Naive thymus-derived CD4-positive, alpha-beta T cell (primary cell): ENCODE measurements at regions not wholly inside any gene's neighbourhood (a gene's known extent, or its start where the extent isn't known, plus 50 kb on each side); places are given as distances from the start of the nearest gene placed in this dataset.

Source experiments
- ATAC-seq: fragments of 150-1000 bp; cut with Tn5 transposase; 2 replicates; pipeline ENCODE4 v1.10.0; 2021; ENCODE audit warnings: mild to moderate bottlenecking, moderate library complexity
- CTCF ChIA-PET: fragments of 350-600 bp; sonication (Branson Sonifier 250); formaldehyde crosslinking; loops from one replicate; lab custom pipeline; 2021; ENCODE audit warnings: antibody characterized with exemption; lab: Charles Lee
- POLR2A ChIA-PET: fragments of 350-600 bp; sonication (Branson Sonifier 250); formaldehyde crosslinking; loops from one replicate; lab custom pipeline; 2021; ENCODE audit warnings: antibody characterized with exemption, inconsistent platforms; lab: Charles Lee
- DNase-seq, 9 donors: peaks; one replicate each; pipeline versions ENCODE4 v3.0.0 to v3.0.0-alpha.2; 2020 to 2022; ENCODE audit warnings: mixed read lengths in 1 of 9
- H3K27ac ChIP-seq: one replicate; pipeline ENCODE4 v1.7.0; 2013; ENCODE audit warnings: mild to moderate bottlenecking, low read depth, low read length, moderate library complexity
- H3K27me3 ChIP-seq, 2 donors: one replicate each; pipeline ENCODE4 v1.7.0; 2013; ENCODE audit warnings: low read length in 2 of 2, mild to moderate bottlenecking in 2 of 2, moderate library complexity in 2 of 2; ENCODE audit not compliant: control insufficient read depth in 2 of 2, insufficient read depth in 2 of 2
- H3K36me3 ChIP-seq, 3 experiments: 1 replicate in 2 of 3; 2 replicates in 1 of 3; pipeline ENCODE4 v1.7.0; 2013; ENCODE audit warnings: low read length in 3 of 3, mild to moderate bottlenecking in 3 of 3, moderate library complexity in 1 of 3; ENCODE audit not compliant: insufficient read depth in 3 of 3, control insufficient read depth in 2 of 3
- H3K4me1 ChIP-seq, 2 donors: one replicate each; pipeline ENCODE4 v1.7.0; 2013; ENCODE audit warnings: low read length in 2 of 2, mild to moderate bottlenecking in 2 of 2, moderate library complexity in 1 of 2; ENCODE audit not compliant: control insufficient read depth in 2 of 2, insufficient read depth in 2 of 2
- H3K4me3 ChIP-seq: 2 replicates; pipeline ENCODE4 v1.7.0; 2013; ENCODE audit warnings: mild to moderate bottlenecking, low read length
- H3K9me3 ChIP-seq, 3 experiments: 1 replicate in 2 of 3; 2 replicates in 1 of 3; pipeline ENCODE4 v1.7.0; 2013; ENCODE audit warnings: low read length in 3 of 3; ENCODE audit not compliant: control insufficient read depth in 2 of 3
- H3K27ac Mint-ChIP-seq, 9 donors: one replicate each; pipeline ENCODE4 v1.8.0; 2020 to 2022; ENCODE audit warnings: mixed read lengths in 9 of 9, mild to moderate bottlenecking in 8 of 9, moderate library complexity in 5 of 9, inconsistent platforms in 2 of 9
- H3K27me3 Mint-ChIP-seq, 5 donors: one replicate each; pipeline ENCODE4 v1.8.0; 2021 to 2022; ENCODE audit warnings: mixed read lengths in 5 of 5, mild to moderate bottlenecking in 1 of 5
- H3K36me3 Mint-ChIP-seq, 5 donors: one replicate each; pipeline ENCODE4 v1.8.0; 2020 to 2022; ENCODE audit warnings: mixed read lengths in 5 of 5, mild to moderate bottlenecking in 3 of 5, inconsistent platforms in 1 of 5
- H3K4me1 Mint-ChIP-seq, 7 donors: one replicate each; pipeline ENCODE4 v1.8.0; 2020 to 2022; ENCODE audit warnings: mixed read lengths in 7 of 7, mild to moderate bottlenecking in 3 of 7, inconsistent platforms in 1 of 7
- H3K4me3 Mint-ChIP-seq, 10 donors: one replicate each; pipeline ENCODE4 v1.8.0; 2020 to 2022; ENCODE audit warnings: mild to moderate bottlenecking in 10 of 10, mixed read lengths in 10 of 10, moderate library complexity in 6 of 10, inconsistent platforms in 2 of 10
- H3K9me3 Mint-ChIP-seq, 11 donors: one replicate each; pipeline ENCODE4 v1.8.0; 2020 to 2022; ENCODE audit warnings: mixed read lengths in 11 of 11, mild to moderate bottlenecking in 4 of 11, inconsistent platforms in 1 of 11, moderate library complexity in 1 of 11
- intact Hi-C, 2 donors: fragments of 100-400 bp; cut with micrococcal nuclease; formaldehyde crosslinking; loops; one replicate each; pipeline ENCODE4 v1.15.1; 2023

DNA sequence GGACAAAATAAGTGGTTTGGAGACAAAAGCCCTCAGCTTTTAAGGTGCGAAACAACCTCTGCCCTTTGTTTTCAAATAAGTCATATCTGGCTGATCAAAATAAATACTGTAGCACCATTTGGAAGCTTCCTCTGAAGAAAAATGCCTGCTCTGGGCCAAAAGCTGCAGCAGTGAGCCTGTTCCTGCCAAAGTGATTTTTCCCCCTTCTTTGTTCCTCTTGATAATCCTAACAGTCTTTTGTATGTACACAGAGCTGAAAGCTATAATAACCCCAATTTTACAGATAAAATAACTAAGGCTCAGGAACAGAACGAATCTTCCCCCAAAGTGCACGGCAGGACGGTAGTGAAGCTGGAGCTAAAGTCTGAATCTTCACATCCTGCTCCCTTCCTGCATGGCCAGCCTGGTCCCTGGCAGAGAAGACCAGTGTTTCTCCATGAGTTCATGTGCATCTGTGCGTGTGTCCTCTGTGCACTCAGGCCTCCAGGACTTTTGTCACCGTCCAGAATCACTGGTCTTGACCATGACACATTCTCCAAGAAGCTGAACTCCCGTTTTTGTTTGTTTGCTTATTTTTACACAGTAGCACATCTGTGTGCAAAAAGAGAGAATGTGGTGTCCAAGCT is 2114.1 kb upstream of the PIK3C3 start:
- H3K4me1 Mint-ChIP-seq: no peaks in the 10 kb centered on the region
- POLR2A ChIA-PET: no interaction called here
- peaks cover 0 to 12% (median 0%) of the 10 kb centered on the region in 11 donors for H3K9me3 Mint-ChIP-seq
- Histone ChIP-seq H3K4me3 (no peak overlapping the region), H3K27me3 (no peaks in the 10 kb centered on the region), H3K27ac (no peak overlapping the region), H3K36me3 (no peaks in the 10 kb centered on the region), H3K9me3 (no peaks in the 10 kb centered on the region), H3K4me1 (no peaks in the 10 kb centered on the region)
- DNase-seq (no peak), ATAC-seq (no peak)
- H3K36me3 Mint-ChIP-seq: peaks cover 0 to 3% (median 0%) of the 10 kb centered on the region in 5 donors
- H3K27me3 Mint-ChIP-seq: peaks cover 6 to 26% (median 11%) of the 10 kb centered on the region in 5 donors
- no peak overlapping the region for H3K27ac Mint-ChIP-seq
- intact Hi-C loops: loop anchor here in 1 of 2 donors (10.0 kb wide), 1 partner anchor 64 kb away; no protein-coding TSS in a partner anchor
- CTCF ChIA-PET: no interaction called here
- no peak overlapping the region for H3K4me3 Mint-ChIP-seq

GRCh38 chr18:39840406-39840805 is 2114.6 kb upstream of the PIK3C3 start:
- H3K4me1 Mint-ChIP-seq: no peaks in the 10 kb centered on the region
- ATAC-seq: no peak
- H3K36me3 Mint-ChIP-seq: peaks cover 0 to 3% (median 0%) of the 10 kb centered on the region in 5 donors
- no peak overlapping the region for H3K4me3 Mint-ChIP-seq
- H3K27ac Mint-ChIP-seq: no peak overlapping the region
- Histone ChIP-seq H3K9me3 (no peaks in the 10 kb centered on the region), H3K27ac (no peak overlapping the region), H3K27me3 (no peaks in the 10 kb centered on the region), H3K36me3 (no peaks in the 10 kb centered on the region), H3K4me3 (no peak overlapping the region), H3K4me1 (no peaks in the 10 kb centered on the region)
- ChIA-PET CTCF (no interaction called here), POLR2A (no interaction called here)
- intact Hi-C loops: loop anchor here in 1 of 2 donors (10.0 kb wide), 1 partner anchor 64 kb away; no protein-coding TSS in a partner anchor
- peaks cover 0 to 12% (median 0%) of the 10 kb centered on the region in 11 donors for H3K9me3 Mint-ChIP-seq
- H3K27me3 Mint-ChIP-seq: peaks cover 6 to 26% (median 11%) of the 10 kb centered on the region in 5 donors
- no peak for DNase-seq

- Histone ChIP-seq H3K36me3 (no peaks in the 10 kb centered on the region), H3K27ac (no peak overlapping the region), H3K4me1 (no peaks in the 10 kb centered on the region), H3K27me3 (no peaks in the 10 kb centered on the region), H3K4me3 (no peak overlapping the region), H3K9me3 (no peaks in the 10 kb centered on the region)
- no peak overlapping the region for H3K4me3 Mint-ChIP-seq
- ChIA-PET CTCF (no interaction called here), POLR2A (no interaction called here)
- H3K27ac Mint-ChIP-seq: no peak overlapping the region
- peaks cover 0 to 12% (median 0%) of the 10 kb centered on the region in 11 donors for H3K9me3 Mint-ChIP-seq
- no peaks in the 10 kb centered on the region for H3K4me1 Mint-ChIP-seq
- intact Hi-C loops: loop anchor here in 1 of 2 donors (10.0 kb wide), 1 partner anchor 65 kb away; no protein-coding TSS in a partner anchor
- ATAC-seq: no peak
- H3K36me3 Mint-ChIP-seq: peaks cover 0 to 3% (median 0%) of the 10 kb centered on the region in 5 donors
- DNase-seq: no peak
- peaks cover 6 to 26% (median 11%) of the 10 kb centered on the region in 5 donors for H3K27me3 Mint-ChIP-seq
Observed at GRCh38 chr18:39839782-39840181, 2115.3 kb upstream of the PIK3C3 start.

- H3K4me3 ChIP-seq: no peak overlapping the region
- H3K9me3 Mint-ChIP-seq: peaks cover 0 to 12% (median 0%) of the 10 kb centered on the region in 11 donors
- intact Hi-C loops: no loop called here
- H3K4me1 ChIP-seq: no peaks in the 10 kb centered on the region
- ATAC-seq: no peak
- CTCF ChIA-PET: no interaction called here
- H3K27ac ChIP-seq: no peak overlapping the region
- no peak overlapping the region for H3K27ac Mint-ChIP-seq
- DNase-seq: no peak
- H3K36me3 ChIP-seq: no peaks in the 10 kb centered on the region
- peaks cover 6 to 26% (median 11%) of the 10 kb centered on the region in 5 donors for H3K27me3 Mint-ChIP-seq
- POLR2A ChIA-PET: no interaction called here
- H3K4me1 Mint-ChIP-seq: no peaks in the 10 kb centered on the region
- H3K9me3 ChIP-seq: no peaks in the 10 kb centered on the region
- peaks cover 0 to 3% (median 0%) of the 10 kb centered on the region in 5 donors for H3K36me3 Mint-ChIP-seq
- no peak overlapping the region for H3K4me3 Mint-ChIP-seq
- H3K27me3 ChIP-seq: no peaks in the 10 kb centered on the region
Observed at GRCh38 chr18:39838831-39839230, 2116.2 kb upstream of the PIK3C3 start.

GRCh38 chr18:39835303-39836030 is 2119.6 kb upstream of the PIK3C3 start:
- H3K9me3 Mint-ChIP-seq: peaks cover 0 to 8% (median 2%) of the 10 kb centered on the region in 11 donors
- CTCF ChIA-PET: no interaction called here
- no peaks in the 10 kb centered on the region for H3K9me3 ChIP-seq
- H3K27me3 ChIP-seq: no peaks in the 10 kb centered on the region
- ATAC-seq (no peak), DNase-seq (no peak)
- no peaks in the 10 kb centered on the region for H3K36me3 ChIP-seq
- POLR2A ChIA-PET: no interaction called here
- H3K4me1 Mint-ChIP-seq: no peaks in the 10 kb centered on the region
- no peak overlapping the region for H3K4me3 Mint-ChIP-seq
- no peak overlapping the region for H3K4me3 ChIP-seq
- no peak overlapping the region for H3K27ac Mint-ChIP-seq
- H3K36me3 Mint-ChIP-seq: peaks cover 0 to 3% (median 0%) of the 10 kb centered on the region in 5 donors
- H3K27ac ChIP-seq: no peak overlapping the region
- peaks cover 0 to 9% (median 0%) of the 10 kb centered on the region in 5 donors for H3K27me3 Mint-ChIP-seq
- intact Hi-C loops: no loop called here
- H3K4me1 ChIP-seq: no peaks in the 10 kb centered on the region

GRCh38 chr18:39834636-39835035 is 2120.4 kb upstream of the PIK3C3 start:
- POLR2A ChIA-PET: no interaction called here
- no peak overlapping the region for H3K4me3 Mint-ChIP-seq

More at GRCh38 chr18:39834636-39835035, 2120.4 kb upstream of the PIK3C3 start:
- no peaks in the 10 kb centered on the region for H3K4me1 ChIP-seq
- H3K36me3 Mint-ChIP-seq: peaks cover 0 to 3% (median 0%) of the 10 kb centered on the region in 5 donors
- H3K9me3 Mint-ChIP-seq: peaks cover 0 to 12% (median 2%) of the 10 kb centered on the region in 11 donors
- intact Hi-C loops: no loop called here
- no peak overlapping the region for H3K4me3 ChIP-seq
- H3K36me3 ChIP-seq: no peaks in the 10 kb centered on the region
- H3K27me3 Mint-ChIP-seq: peaks cover 0 to 2% (median 0%) of the 10 kb centered on the region in 5 donors
- no peak for ATAC-seq
- no peaks in the 10 kb centered on the region for H3K9me3 ChIP-seq
- H3K27ac ChIP-seq: no peak overlapping the region
- CTCF ChIA-PET: no interaction called here
- H3K27me3 ChIP-seq: no peaks in the 10 kb centered on the region
- no peak overlapping the region for H3K27ac Mint-ChIP-seq
- no peak for DNase-seq
- H3K4me1 Mint-ChIP-seq: no peaks in the 10 kb centered on the region
